ENCODE measurements at regions not wholly inside any gene's neighbourhood (a gene's known extent, or its start where the extent isn't known, plus 50 kb on each side); places are given as distances from the start of the nearest gene placed in this dataset.

GRCh38 chr6:100160930-100161329 is 166.9 kb upstream of the MCHR2 start:
- no peak for TF ChIP-seq CTCF (IDR thresholded peaks at IDR 0.05; ENCODE audit: low read depth, low read length)
- DNase-seq (ENCODE audit: extremely low read depth, low read depth) = no peak

DNA sequence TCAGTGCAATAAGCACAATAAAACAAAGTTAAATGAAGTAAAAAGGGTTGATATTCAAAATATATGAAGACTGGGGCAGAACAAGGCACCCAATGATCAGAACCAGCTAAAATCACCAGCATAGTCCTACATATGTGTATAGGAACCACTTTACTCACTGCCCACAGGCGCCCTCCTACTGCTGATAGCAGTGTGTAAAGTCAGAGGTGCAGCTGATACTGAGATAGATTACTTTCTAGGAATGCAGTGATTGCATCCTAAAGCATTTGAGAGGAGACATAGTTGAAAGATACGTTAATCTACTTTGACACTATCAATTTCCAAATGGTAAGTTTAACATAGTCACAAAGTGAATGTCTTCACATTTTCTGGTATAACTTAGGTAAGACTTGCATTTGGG is 161.1 kb upstream of the MCHR2 start:
- no peak for DNase-seq (ENCODE audit: extremely low read depth, low read depth)
- no peak for TF ChIP-seq CTCF (IDR thresholded peaks at IDR 0.05; ENCODE audit: low read depth, low read length)

- TF ChIP-seq CTCF (IDR thresholded peaks at IDR 0.05; ENCODE audit: low read depth, low read length) = no peak
- no peak for DNase-seq (ENCODE audit: extremely low read depth, low read depth)
These were observed 159.7 kb upstream of the MCHR2 start for GRCh38 chr6:100153636-100154275.

DNA sequence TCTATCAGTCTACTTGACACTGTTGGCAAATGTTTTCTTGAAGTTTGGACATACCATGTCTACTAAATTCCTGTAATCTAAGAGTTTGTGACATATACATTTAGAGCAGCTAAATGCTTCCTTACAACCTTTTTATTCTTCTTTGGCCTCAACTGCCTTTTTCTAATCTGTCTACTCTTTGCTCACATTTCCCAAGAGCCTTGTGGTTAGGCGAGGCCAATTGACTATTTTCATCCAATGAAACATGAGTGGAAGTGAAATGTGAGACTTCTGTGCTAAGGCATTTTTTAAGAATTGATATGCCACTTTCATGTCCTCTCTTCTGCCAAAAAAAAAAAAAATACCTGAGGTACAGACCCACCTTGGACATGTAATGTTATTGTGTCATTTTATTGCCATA is 158.2 kb upstream of the MCHR2 start:
- TF ChIP-seq CTCF (IDR thresholded peaks at IDR 0.05; ENCODE audit: low read depth, low read length) = no peak
- DNase-seq (ENCODE audit: extremely low read depth, low read depth) = no peak

- DNase-seq (ENCODE audit: extremely low read depth, low read depth) = no peak
- TF ChIP-seq CTCF (IDR thresholded peaks at IDR 0.05; ENCODE audit: low read depth, low read length) = no peak
These were observed 151.0 kb upstream of the MCHR2 start for GRCh38 chr6:100144991-100145390.

GRCh38 chr6:100138346-100139022 is 144.5 kb upstream of the MCHR2 start:
- no peak for DNase-seq (ENCODE audit: extremely low read depth, low read depth)
- TF ChIP-seq CTCF (IDR thresholded peaks at IDR 0.05; ENCODE audit: low read depth, low read length) = no peak

- no peak for DNase-seq (ENCODE audit: extremely low read depth, low read depth)
- TF ChIP-seq CTCF (IDR thresholded peaks at IDR 0.05; ENCODE audit: low read depth, low read length) = no peak
These were observed 143.7 kb upstream of the MCHR2 start for GRCh38 chr6:100137759-100138158.

Data from AG09319 (cell line).